HEK293 (cell line): ENCODE measurements at regions not wholly inside any gene's neighbourhood (a gene's known extent, or its start where the extent isn't known, plus 50 kb on each side); places are given as distances from the start of the nearest gene placed in this dataset.

ENCODE experiments used
- SP3 ChIP-seq: fragments of 450-650 bp; formaldehyde crosslinking; IDR thresholded peaks from 2 replicates; pipeline ENCODE4 v1.5.1; 2016; ENCODE audit warnings: missing biosample characterization, missing genetic modification characterization
- ZNF114 ChIP-seq: fragments of 450-650 bp; formaldehyde crosslinking; IDR thresholded peaks from 2 replicates; pipeline ENCODE4 v1.5.0; 2017; ENCODE audit warnings: missing biosample characterization, missing genetic modification characterization
- TF ChIP-seq, protein P1 (sequence below): fragments of 450-650 bp; formaldehyde crosslinking; IDR thresholded peaks from 2 replicates; pipeline ENCODE4 v1.5.1; 2017; ENCODE audit warnings: missing biosample characterization, missing genetic modification characterization

GRCh38 chr2:211302676-211303075 lies 746.3 kb downstream of the CPS1 start:
- no peak for TF ChIP-seq ZNF114 (tag by site-specific recombination)
- no peak for TF ChIP-seq SP3 (tag by site-specific recombination)
- TF ChIP-seq, protein P1, sequence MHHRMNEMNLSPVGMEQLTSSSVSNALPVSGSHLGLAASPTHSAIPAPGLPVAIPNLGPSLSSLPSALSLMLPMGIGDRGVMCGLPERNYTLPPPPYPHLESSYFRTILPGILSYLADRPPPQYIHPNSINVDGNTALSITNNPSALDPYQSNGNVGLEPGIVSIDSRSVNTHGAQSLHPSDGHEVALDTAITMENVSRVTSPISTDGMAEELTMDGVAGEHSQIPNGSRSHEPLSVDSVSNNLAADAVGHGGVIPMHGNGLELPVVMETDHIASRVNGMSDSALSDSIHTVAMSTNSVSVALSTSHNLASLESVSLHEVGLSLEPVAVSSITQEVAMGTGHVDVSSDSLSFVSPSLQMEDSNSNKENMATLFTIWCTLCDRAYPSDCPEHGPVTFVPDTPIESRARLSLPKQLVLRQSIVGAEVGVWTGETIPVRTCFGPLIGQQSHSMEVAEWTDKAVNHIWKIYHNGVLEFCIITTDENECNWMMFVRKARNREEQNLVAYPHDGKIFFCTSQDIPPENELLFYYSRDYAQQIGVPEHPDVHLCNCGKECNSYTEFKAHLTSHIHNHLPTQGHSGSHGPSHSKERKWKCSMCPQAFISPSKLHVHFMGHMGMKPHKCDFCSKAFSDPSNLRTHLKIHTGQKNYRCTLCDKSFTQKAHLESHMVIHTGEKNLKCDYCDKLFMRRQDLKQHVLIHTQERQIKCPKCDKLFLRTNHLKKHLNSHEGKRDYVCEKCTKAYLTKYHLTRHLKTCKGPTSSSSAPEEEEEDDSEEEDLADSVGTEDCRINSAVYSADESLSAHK (tag by site-specific recombination): no peak
